OCI-LY7 (cell line): ENCODE measurements at regions not wholly inside any gene's neighbourhood (a gene's known extent, or its start where the extent isn't known, plus 50 kb on each side); places are given as distances from the start of the nearest gene placed in this dataset.

Source experiments
- BruUV-seq: library from RNA; stranded (reverse); fragments of 400-500 nt; replicated peaks from 2 replicates; lab custom pipeline; 2021; lab: Mats Ljungman, UMichigan
- CTCF ChIA-PET: fragments of 300-600 bp; sonication (Branson Sonifier 250); formaldehyde crosslinking; loops from one replicate; lab custom pipeline; 2022; ENCODE audit warnings: antibody characterized with exemption; ENCODE audit not compliant: unreplicated experiment; lab: Charles Lee
- POLR2A ChIA-PET: fragments of 300-600 bp; sonication (Branson Sonifier 250); formaldehyde crosslinking; loops from one replicate; lab custom pipeline; 2022; ENCODE audit warnings: antibody characterized with exemption; lab: Charles Lee
- DNase-seq: peaks from one replicate; pipeline ENCODE4 v3.0.0-alpha.2; 2015; ENCODE audit warnings: low spot score
- H2AFZ ChIP-seq: fragments of 200-600 bp; sonication (generic), shearing (Covaris generic); 2 replicates; pipeline ENCODE4 v1.6.1; 2014; ENCODE audit warnings: mild to moderate bottlenecking, antibody characterized with exemption, low read length, moderate library complexity
- H3K27ac ChIP-seq: fragments of 200-600 bp; sonication (generic); 2 replicates; pipeline ENCODE4 v1.5.1; 2014; ENCODE audit warnings: mixed run types, low read depth, mild to moderate bottlenecking, moderate library complexity, low read length, inconsistent platforms; ENCODE audit not compliant: poor library complexity, severe bottlenecking
- H3K36me3 ChIP-seq: fragments of 200-600 bp; sonication (generic); 2 replicates; pipeline ENCODE4 v1.6.1; 2014; ENCODE audit warnings: mild to moderate bottlenecking, antibody characterized with exemption, low read length, moderate library complexity, mixed read lengths; ENCODE audit not compliant: insufficient read depth
- H3K4me1 ChIP-seq: fragments of 200-600 bp; sonication (generic); 2 replicates; pipeline ENCODE4 v1.5.1; 2014; ENCODE audit warnings: mild to moderate bottlenecking, low read length; ENCODE audit not compliant: insufficient read depth, poor library complexity, severe bottlenecking
- H3K4me2 ChIP-seq: fragments of 200-600 bp; sonication (generic); 2 replicates; pipeline ENCODE4 v1.6.1; 2014; ENCODE audit warnings: mild to moderate bottlenecking, low read length
- H3K4me3 ChIP-seq: fragments of 200-600 bp; sonication (generic); 2 replicates; pipeline ENCODE4 v1.5.1; 2014; ENCODE audit warnings: mild to moderate bottlenecking, low read depth, low read length; ENCODE audit not compliant: poor library complexity, severe bottlenecking
- H3K79me2 ChIP-seq: fragments of 200-600 bp; sonication (generic); 2 replicates; pipeline ENCODE4 v1.6.1; 2016; ENCODE audit warnings: low read depth, mild to moderate bottlenecking, low read length, moderate library complexity, mixed read lengths; ENCODE audit not compliant: insufficient read depth
- H3K9me2 ChIP-seq: fragments of 200-600 bp; sonication (generic); 2 replicates; pipeline ENCODE4 v1.6.1; 2016; ENCODE audit warnings: mild to moderate bottlenecking, low read length, mixed read lengths; ENCODE audit not compliant: insufficient read depth
- H3K9me3 ChIP-seq: fragments of 200-600 bp; sonication (generic); 2 replicates; pipeline ENCODE4 v1.6.1; 2014; ENCODE audit warnings: mild to moderate bottlenecking, mixed run types, low read length, mixed read lengths
- H4K20me1 ChIP-seq: fragments of 200-600 bp; sonication (generic); 2 replicates; pipeline ENCODE4 v1.6.1; 2014; ENCODE audit warnings: mild to moderate bottlenecking, antibody characterized with exemption, low read length, moderate library complexity, mixed read lengths; ENCODE audit not compliant: insufficient read depth
- CTCF ChIP-seq: fragments of 200-600 bp; sonication (generic); conservative IDR thresholded peaks from 2 replicates; pipeline ENCODE4 v1.5.1; 2014; ENCODE audit warnings: mild to moderate bottlenecking, antibody characterized with exemption, low read length, moderate library complexity, mixed read lengths
- EZH2phosphoT487 ChIP-seq: fragments of 200-600 bp; sonication (generic); IDR thresholded peaks from 2 replicates; pipeline ENCODE4 v1.6.1; 2018; ENCODE audit warnings: low read depth, borderline replicate concordance, mild to moderate bottlenecking, mixed run types, antibody characterized with exemption, low read length, moderate library complexity, mixed read lengths
- intact Hi-C: fragments of 100-400 bp; cut with micrococcal nuclease; formaldehyde crosslinking; loops from one replicate; pipeline ENCODE4 v1.10.0; 2022; ENCODE audit not compliant: unreplicated experiment

GRCh38 chr6:56314683-56315523 is 67.5 kb upstream of the COL21A1 start:
- ChIA-PET POLR2A (interaction anchor here (0.8 kb wide), 1 partner anchor 321 kb away, joined by 4 read pairs; no protein-coding TSS in a partner anchor), CTCF (no interaction called here)
- TF ChIP-seq EZH2phosphoT487 (no peak), CTCF (peak; percentile 93)
- H3K4me2 ChIP-seq = no peak overlapping the region
- H3K4me3 ChIP-seq = no peak overlapping the region
- intact Hi-C loops = loop anchor here (2.0 kb wide), 1 partner anchor 278 kb away; no protein-coding TSS in a partner anchor
- no peaks in the 10 kb centered on the region for H3K4me1 ChIP-seq
- H4K20me1 ChIP-seq = no peaks in the 10 kb centered on the region
- H3K9me3 ChIP-seq = no peaks in the 10 kb centered on the region
- no peaks in the 10 kb centered on the region for H3K9me2 ChIP-seq
- H2AFZ ChIP-seq = no peak overlapping the region
- H3K27ac ChIP-seq = no peak overlapping the region
- no peaks in the 10 kb centered on the region for H3K79me2 ChIP-seq
- H3K36me3 ChIP-seq = no peaks in the 10 kb centered on the region
- BruUV-seq = no TSS peak
- peak; percentile 31 for DNase-seq

- POLR2A ChIA-PET = no interaction called here
- BruUV-seq = no TSS peak
- Histone ChIP-seq H3K4me3 (no peak overlapping the region), H3K4me1 (no peaks in the 10 kb centered on the region), H4K20me1 (no peaks in the 10 kb centered on the region), H3K9me2 (no peaks in the 10 kb centered on the region), H3K79me2 (no peaks in the 10 kb centered on the region), H3K27ac (no peak overlapping the region), H2AFZ (no peak overlapping the region), H3K9me3 (no peaks in the 10 kb centered on the region), H3K4me2 (no peak overlapping the region), H3K36me3 (no peaks in the 10 kb centered on the region)
- CTCF ChIA-PET = no interaction called here
- intact Hi-C loops = no loop called here
- DNase-seq = no peak
- TF ChIP-seq CTCF (no peak), EZH2phosphoT487 (no peak)
Measured at GRCh38 chr6:56311533-56312448, 64.4 kb upstream of the COL21A1 start.
